ENCODE measurements at regions not wholly inside any gene's neighbourhood (a gene's known extent, or its start where the extent isn't known, plus 50 kb on each side); places are given as distances from the start of the nearest gene placed in this dataset.

- TF ChIP-seq, protein P1, sequence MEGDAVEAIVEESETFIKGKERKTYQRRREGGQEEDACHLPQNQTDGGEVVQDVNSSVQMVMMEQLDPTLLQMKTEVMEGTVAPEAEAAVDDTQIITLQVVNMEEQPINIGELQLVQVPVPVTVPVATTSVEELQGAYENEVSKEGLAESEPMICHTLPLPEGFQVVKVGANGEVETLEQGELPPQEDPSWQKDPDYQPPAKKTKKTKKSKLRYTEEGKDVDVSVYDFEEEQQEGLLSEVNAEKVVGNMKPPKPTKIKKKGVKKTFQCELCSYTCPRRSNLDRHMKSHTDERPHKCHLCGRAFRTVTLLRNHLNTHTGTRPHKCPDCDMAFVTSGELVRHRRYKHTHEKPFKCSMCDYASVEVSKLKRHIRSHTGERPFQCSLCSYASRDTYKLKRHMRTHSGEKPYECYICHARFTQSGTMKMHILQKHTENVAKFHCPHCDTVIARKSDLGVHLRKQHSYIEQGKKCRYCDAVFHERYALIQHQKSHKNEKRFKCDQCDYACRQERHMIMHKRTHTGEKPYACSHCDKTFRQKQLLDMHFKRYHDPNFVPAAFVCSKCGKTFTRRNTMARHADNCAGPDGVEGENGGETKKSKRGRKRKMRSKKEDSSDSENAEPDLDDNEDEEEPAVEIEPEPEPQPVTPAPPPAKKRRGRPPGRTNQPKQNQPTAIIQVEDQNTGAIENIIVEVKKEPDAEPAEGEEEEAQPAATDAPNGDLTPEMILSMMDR (IDR thresholded peaks at IDR 0.05; ENCODE audit: low read depth, low read length), result no peak
These were observed 175.0 kb downstream of the MACROH2A1 start for GRCh38 chr5:135223891-135224625.

GRCh38 chr5:135223404-135223803 lies 175.6 kb downstream of the MACROH2A1 start:
- TF ChIP-seq, protein P1 (IDR thresholded peaks at IDR 0.05; ENCODE audit: low read depth, low read length), result no peak
- DNase-seq (ENCODE audit: low read depth in 2 of 2), result no peak
- H3K4me3 ChIP-seq (replicated peaks in 1 of 2; ENCODE audit: low read depth in 2 of 2, low read length in 2 of 2), result no peak overlapping the region

More at GRCh38 chr5:135223891-135224625, 175.0 kb downstream of the MACROH2A1 start:
- no peak for DNase-seq (ENCODE audit: low read depth in 2 of 2)
- H3K4me3 ChIP-seq (replicated peaks in 1 of 2; ENCODE audit: low read depth in 2 of 2, low read length in 2 of 2), result no peak overlapping the region

GRCh38 chr5:135222771-135223170 lies 176.3 kb downstream of the MACROH2A1 start:
- TF ChIP-seq, protein P1 (IDR thresholded peaks at IDR 0.05; ENCODE audit: low read depth, low read length), result no peak
- H3K4me3 ChIP-seq (replicated peaks in 1 of 2; ENCODE audit: low read depth in 2 of 2, low read length in 2 of 2), result no peak overlapping the region
- no peak for DNase-seq (ENCODE audit: low read depth in 2 of 2)

- TF ChIP-seq, protein P1 (IDR thresholded peaks at IDR 0.05; ENCODE audit: low read depth, low read length), result no peak
- H3K4me3 ChIP-seq (replicated peaks in 1 of 2; ENCODE audit: low read depth in 2 of 2, low read length in 2 of 2), result no peak overlapping the region
- no peak for DNase-seq (ENCODE audit: low read depth in 2 of 2)
These were observed 176.8 kb downstream of the MACROH2A1 start for GRCh38 chr5:135222171-135222681.

DNA sequence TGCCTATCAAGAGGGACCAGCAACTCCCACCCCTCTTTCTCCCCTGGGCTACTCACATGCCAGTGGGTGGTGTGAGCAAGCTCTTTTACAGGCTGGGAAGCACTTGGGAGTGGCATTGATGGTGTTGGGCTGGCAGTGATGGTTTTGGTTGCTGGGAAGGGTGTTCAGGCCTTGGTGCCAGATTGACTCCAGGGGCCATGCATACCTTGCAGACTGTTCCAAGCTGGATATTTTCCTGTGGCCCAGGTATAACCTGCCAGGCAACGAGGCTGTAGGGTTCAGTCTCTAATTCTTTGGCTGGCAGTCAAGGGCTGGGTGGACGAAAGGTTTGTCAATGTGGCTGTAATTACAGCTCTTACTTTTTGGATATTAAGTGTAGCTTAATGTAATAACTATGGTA lies 177.3 kb downstream of the MACROH2A1 start:
- no peak for DNase-seq (ENCODE audit: low read depth in 2 of 2)
- TF ChIP-seq, protein P1 (IDR thresholded peaks at IDR 0.05; ENCODE audit: low read depth, low read length), result no peak
- no peak overlapping the region for H3K4me3 ChIP-seq (replicated peaks in 1 of 2; ENCODE audit: low read depth in 2 of 2, low read length in 2 of 2)

- no peak overlapping the region for H3K4me3 ChIP-seq (replicated peaks in 1 of 2; ENCODE audit: low read depth in 2 of 2, low read length in 2 of 2)
- no peak for DNase-seq (ENCODE audit: low read depth in 2 of 2)
- TF ChIP-seq, protein P1 (IDR thresholded peaks at IDR 0.05; ENCODE audit: low read depth, low read length), result no peak
These were observed 177.9 kb downstream of the MACROH2A1 start for GRCh38 chr5:135221187-135221473.

Measured in cardiac fibroblast (primary cell).